ENCODE measurements at regions not wholly inside any gene's neighbourhood (a gene's known extent, or its start where the extent isn't known, plus 50 kb on each side); places are given as distances from the start of the nearest gene placed in this dataset.

- TF ChIP-seq CTCF (IDR thresholded peaks at IDR 0.05 in 4 of 5, conservative IDR thresholded peaks at IDR 0.05 in 1 of 5) (no peak), POLR2A (IDR thresholded peaks at IDR 0.05) (no peak)
These were observed 111.2 kb upstream of the FGF3 start for GRCh38 chr11:69930081-69931059.
